HFFc6 (cell line): ENCODE measurements at regions not wholly inside any gene's neighbourhood (a gene's known extent, or its start where the extent isn't known, plus 50 kb on each side); places are given as distances from the start of the nearest gene placed in this dataset.

Experiments
- DNase-seq: peaks from one replicate; pipeline ENCODE4 v3.0.0-alpha.2; 2018
- H3K27ac Mint-ChIP-seq: 2 replicates; pipeline ENCODE4 v1.8.0; 2020; ENCODE audit warnings: mild to moderate bottlenecking, mixed read lengths
- H3K27me3 Mint-ChIP-seq: 2 replicates; pipeline ENCODE4 v1.8.0; 2021; ENCODE audit warnings: mild to moderate bottlenecking, moderate library complexity, mixed read lengths; ENCODE audit not compliant: insufficient read depth
- H3K36me3 Mint-ChIP-seq: 2 replicates; pipeline ENCODE4 v1.8.0; 2021; ENCODE audit warnings: low read depth, mixed read lengths
- H3K4me1 Mint-ChIP-seq: 2 replicates; pipeline ENCODE4 v1.8.0; 2020; ENCODE audit warnings: low read depth, mixed read lengths
- H3K4me3 Mint-ChIP-seq: 2 replicates; pipeline ENCODE4 v1.8.0; 2020; ENCODE audit warnings: mild to moderate bottlenecking, moderate library complexity, mixed read lengths
- H3K9me3 Mint-ChIP-seq: 2 replicates; pipeline ENCODE4 v1.8.0; 2020; ENCODE audit warnings: mild to moderate bottlenecking, mixed read lengths
- CTCF ChIP-seq: fragments of 200-600 bp; sonication (generic); IDR thresholded peaks from 2 replicates; pipeline ENCODE4 v1.5.0; 2021; ENCODE audit warnings: antibody characterized with exemption, mild to moderate bottlenecking

- Mint-ChIP-seq H3K4me3 (no peak overlapping the region), H3K27ac (no peak overlapping the region), H3K36me3 (no peaks in the 10 kb centered on the region), H3K9me3 (no peaks in the 10 kb centered on the region), H3K4me1 (peaks cover 25% of the 10 kb centered on the region), H3K27me3 (no peaks in the 10 kb centered on the region; the same call in 1 of the 2 replicates)
- TF ChIP-seq CTCF, result no peak
- DNase-seq, result no peak
Measured at GRCh38 chr6:84517741-84518530, 246.5 kb downstream of the TBX18 start.

- Mint-ChIP-seq H3K4me3 (no peak overlapping the region), H3K36me3 (no peaks in the 10 kb centered on the region), H3K27ac (no peak overlapping the region), H3K4me1 (peaks cover 8% of the 10 kb centered on the region), H3K27me3 (no peaks in the 10 kb centered on the region; the same call in 1 of the 2 replicates), H3K9me3 (no peaks in the 10 kb centered on the region)
- no peak for TF ChIP-seq CTCF
- DNase-seq, result no peak
Measured at GRCh38 chr6:84516154-84516553, 248.2 kb downstream of the TBX18 start.

- Mint-ChIP-seq H3K4me3 (no peak overlapping the region), H3K4me1 (peaks cover 6% of the 10 kb centered on the region; the same call in 1 of the 2 replicates), H3K9me3 (no peaks in the 10 kb centered on the region), H3K36me3 (no peaks in the 10 kb centered on the region), H3K27ac (no peak overlapping the region), H3K27me3 (no peaks in the 10 kb centered on the region; the same call in 1 of the 2 replicates)
- no peak for DNase-seq
- no peak for TF ChIP-seq CTCF
Measured at GRCh38 chr6:84515067-84515466, 249.3 kb downstream of the TBX18 start.

GRCh38 chr6:84514089-84514971 lies 250.1 kb downstream of the TBX18 start:
- Mint-ChIP-seq H3K4me1 (peaks cover 6% of the 10 kb centered on the region; the same call in 1 of the 2 replicates), H3K36me3 (no peaks in the 10 kb centered on the region), H3K9me3 (no peaks in the 10 kb centered on the region), H3K27me3 (no peaks in the 10 kb centered on the region; the same call in 1 of the 2 replicates), H3K4me3 (no peak overlapping the region), H3K27ac (no peak overlapping the region)
- TF ChIP-seq CTCF, result peak; percentile 40
- DNase-seq, result no peak

GRCh38 chr6:84512391-84512790 lies 252.0 kb downstream of the TBX18 start:
- H3K4me1 Mint-ChIP-seq, result peaks cover 12% of the 10 kb centered on the region
- H3K9me3 Mint-ChIP-seq, result no peaks in the 10 kb centered on the region
- no peak for TF ChIP-seq CTCF
- H3K27ac Mint-ChIP-seq, result no peak overlapping the region
- no peak for DNase-seq
- no peak overlapping the region for H3K4me3 Mint-ChIP-seq
- no peaks in the 10 kb centered on the region; the same call in 1 of the 2 replicates for H3K27me3 Mint-ChIP-seq
- no peaks in the 10 kb centered on the region for H3K36me3 Mint-ChIP-seq
